Gastrocnemius medialis (tissue), 4 donors: ENCODE measurements at regions not wholly inside any gene's neighbourhood (a gene's known extent, or its start where the extent isn't known, plus 50 kb on each side); places are given as distances from the start of the nearest gene placed in this dataset.

ENCODE experiments used
- POLR2A ChIP-seq, 2 donors: fragments of 450-650 bp; IDR thresholded peaks; one replicate each; pipeline ENCODE4 v1.6.1; 2017; ENCODE audit warnings: antibody characterized with exemption in 2 of 2, mild to moderate bottlenecking in 2 of 2, moderate library complexity in 2 of 2
- TF ChIP-seq, protein P1 (sequence below), 5 experiments: fragments of 450-650 bp in 3 of 5; fragments of 200-600 bp in 2 of 5; sonication (generic) in 2 of 5; IDR thresholded peaks in 4 of 5; conservative IDR thresholded peaks in 1 of 5; 1 replicate in 4 of 5; 2 replicates in 1 of 5; pipeline ENCODE4 v1.5.1; 2016 to 2019; ENCODE audit warnings: antibody characterized with exemption in 5 of 5, mild to moderate bottlenecking in 3 of 5, moderate library complexity in 3 of 5

DNA sequence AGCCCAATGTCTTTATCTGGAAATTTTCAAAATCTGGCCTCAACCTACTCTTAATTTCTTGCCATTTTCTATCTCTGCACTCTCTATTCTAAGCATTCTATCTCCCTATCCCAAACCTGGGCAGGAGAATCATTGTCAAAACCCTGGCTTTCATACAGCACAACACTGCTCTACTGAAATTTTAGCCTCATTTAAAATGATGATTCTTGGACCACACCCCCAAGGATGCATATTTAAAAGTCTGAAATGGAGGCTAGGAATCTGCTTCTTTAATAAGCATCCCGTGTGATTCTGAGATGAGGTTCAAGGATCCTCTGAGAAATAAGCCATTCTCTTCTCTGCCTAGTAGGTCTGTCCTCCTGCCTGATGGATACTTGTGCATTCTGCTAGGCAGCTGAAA, 50.8 kb upstream of the EGR2 start:
- TF ChIP-seq, protein P1, sequence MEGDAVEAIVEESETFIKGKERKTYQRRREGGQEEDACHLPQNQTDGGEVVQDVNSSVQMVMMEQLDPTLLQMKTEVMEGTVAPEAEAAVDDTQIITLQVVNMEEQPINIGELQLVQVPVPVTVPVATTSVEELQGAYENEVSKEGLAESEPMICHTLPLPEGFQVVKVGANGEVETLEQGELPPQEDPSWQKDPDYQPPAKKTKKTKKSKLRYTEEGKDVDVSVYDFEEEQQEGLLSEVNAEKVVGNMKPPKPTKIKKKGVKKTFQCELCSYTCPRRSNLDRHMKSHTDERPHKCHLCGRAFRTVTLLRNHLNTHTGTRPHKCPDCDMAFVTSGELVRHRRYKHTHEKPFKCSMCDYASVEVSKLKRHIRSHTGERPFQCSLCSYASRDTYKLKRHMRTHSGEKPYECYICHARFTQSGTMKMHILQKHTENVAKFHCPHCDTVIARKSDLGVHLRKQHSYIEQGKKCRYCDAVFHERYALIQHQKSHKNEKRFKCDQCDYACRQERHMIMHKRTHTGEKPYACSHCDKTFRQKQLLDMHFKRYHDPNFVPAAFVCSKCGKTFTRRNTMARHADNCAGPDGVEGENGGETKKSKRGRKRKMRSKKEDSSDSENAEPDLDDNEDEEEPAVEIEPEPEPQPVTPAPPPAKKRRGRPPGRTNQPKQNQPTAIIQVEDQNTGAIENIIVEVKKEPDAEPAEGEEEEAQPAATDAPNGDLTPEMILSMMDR (IDR thresholded peaks at IDR 0.05 in 4 of 5, conservative IDR thresholded peaks at IDR 0.05 in 1 of 5), result no peak
- no peak for TF ChIP-seq POLR2A (IDR thresholded peaks at IDR 0.05)
